ENCODE measurements at regions not wholly inside any gene's neighbourhood (a gene's known extent, or its start where the extent isn't known, plus 50 kb on each side); places are given as distances from the start of the nearest gene placed in this dataset.
"Not testable (repeated sequence)": the region's sequence is repeated elsewhere in the genome, so short reads cannot be mapped to it uniquely, and the experiment has no call there.

DNA sequence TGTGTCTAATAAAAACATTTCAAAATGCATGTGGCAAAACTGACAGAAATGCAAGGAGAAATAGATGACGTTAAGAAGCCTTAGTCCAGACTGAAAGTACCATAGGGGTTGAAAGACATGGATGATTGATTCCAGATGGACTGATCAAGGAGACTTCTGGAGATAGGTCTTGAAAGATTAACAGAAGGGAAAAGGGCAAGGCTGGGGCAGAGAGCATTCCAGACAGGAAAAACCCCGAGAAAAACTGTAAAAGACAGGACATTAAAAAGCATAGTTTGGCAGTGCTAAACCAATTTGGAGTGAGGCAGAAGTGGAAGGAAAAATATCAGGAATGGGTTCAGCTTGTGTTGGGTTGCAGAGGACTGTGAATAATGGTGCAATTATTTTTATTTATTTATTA, 375.2 kb upstream of the SGO1 start:
- Histone ChIP-seq H3K4ac (ENCODE audit: low read depth, low read length) (no peak overlapping the region), H2BK120ac (ENCODE audit: low read depth, low read length, poor library complexity, severe bottlenecking) (no peak overlapping the region), H4K20me1 (ENCODE audit: control insufficient read depth, insufficient read depth, insufficient read length) (no peaks in the 10 kb centered on the region), H3K23me2 (ENCODE audit: insufficient read length, low read depth, low read length, poor library complexity, severe bottlenecking) (no peaks in the 10 kb centered on the region), H2BK12ac (ENCODE audit: insufficient read length, low read depth, low read length) (no peak overlapping the region), H2BK15ac (ENCODE audit: low read depth, low read length) (no peak overlapping the region), H3K9me3 (ENCODE audit: control insufficient read depth, low read depth, low read length) (no peaks in the 10 kb centered on the region), H4K91ac (ENCODE audit: insufficient read length, low read depth, low read length) (no peak overlapping the region), H3K79me1 (ENCODE audit: insufficient read depth, low read depth, low read length, poor library complexity, severe bottlenecking) (no peaks in the 10 kb centered on the region), H3K14ac (ENCODE audit: insufficient read depth, low read length) (no peak overlapping the region), H4K8ac (replicated peaks; ENCODE audit: insufficient read length, low read depth, low read length) (no peak overlapping the region), H3K18ac (ENCODE audit: insufficient read length, low read depth, low read length) (no peak overlapping the region), H2AK5ac (ENCODE audit: insufficient read length, low read length) (no peak overlapping the region), H2AFZ (ENCODE audit: low read length) (no peak overlapping the region), H3K4me1 (ENCODE audit: insufficient read depth, low read length) (no peaks in the 10 kb centered on the region), H3T11ph (ENCODE audit: low read length) (no peak overlapping the region), H3K56ac (ENCODE audit: insufficient read length, low read depth, low read length) (no peak overlapping the region), H2BK20ac (ENCODE audit: low read depth, low read length, poor library complexity, severe bottlenecking) (no peak overlapping the region), H3K4me2 (ENCODE audit: insufficient read depth, insufficient read length, low read length) (no peak overlapping the region), H3K23ac (ENCODE audit: insufficient read length, low read depth, low read length) (no peak overlapping the region), H3K79me2 (ENCODE audit: insufficient read depth, low read length) (no peaks in the 10 kb centered on the region), H4K5ac (ENCODE audit: insufficient read length, low read depth, low read length) (no peak overlapping the region), H3K27me3 (ENCODE audit: insufficient read depth, low read length) (no peaks in the 10 kb centered on the region), H3K27ac (ENCODE audit: insufficient read length, low read depth, low read length) (no peak overlapping the region), H2BK5ac (ENCODE audit: insufficient read length, low read length) (no peak overlapping the region), H3K9ac (ENCODE audit: extremely low read depth, insufficient read length, low read length) (no peak overlapping the region)
- 0 out of 7 replicates have a peak overlapping the region, but pooled peaks of 1 of the 3 experiments have one; percentile 42 for H3K27ac Mint-ChIP-seq
- no peaks in the 10 kb centered on the region for H3K36me3 Mint-ChIP-seq (ENCODE audit: insufficient read depth in 1 of 3, low read depth in 3 of 3)
- no CpG with 5 or more reads among the region's 2 CpGs for WGBS (ENCODE audit: extremely low coverage, insufficient read length, low lambda C conversion rate)
- no peak for DNase-seq
- no peaks in the 10 kb centered on the region for H3K4me1 Mint-ChIP-seq
- no peaks in the 10 kb centered on the region for H3K9me3 Mint-ChIP-seq
- no peaks in the 10 kb centered on the region for H3K27me3 Mint-ChIP-seq (ENCODE audit: low read depth)
- TF ChIP-seq, protein P1, sequence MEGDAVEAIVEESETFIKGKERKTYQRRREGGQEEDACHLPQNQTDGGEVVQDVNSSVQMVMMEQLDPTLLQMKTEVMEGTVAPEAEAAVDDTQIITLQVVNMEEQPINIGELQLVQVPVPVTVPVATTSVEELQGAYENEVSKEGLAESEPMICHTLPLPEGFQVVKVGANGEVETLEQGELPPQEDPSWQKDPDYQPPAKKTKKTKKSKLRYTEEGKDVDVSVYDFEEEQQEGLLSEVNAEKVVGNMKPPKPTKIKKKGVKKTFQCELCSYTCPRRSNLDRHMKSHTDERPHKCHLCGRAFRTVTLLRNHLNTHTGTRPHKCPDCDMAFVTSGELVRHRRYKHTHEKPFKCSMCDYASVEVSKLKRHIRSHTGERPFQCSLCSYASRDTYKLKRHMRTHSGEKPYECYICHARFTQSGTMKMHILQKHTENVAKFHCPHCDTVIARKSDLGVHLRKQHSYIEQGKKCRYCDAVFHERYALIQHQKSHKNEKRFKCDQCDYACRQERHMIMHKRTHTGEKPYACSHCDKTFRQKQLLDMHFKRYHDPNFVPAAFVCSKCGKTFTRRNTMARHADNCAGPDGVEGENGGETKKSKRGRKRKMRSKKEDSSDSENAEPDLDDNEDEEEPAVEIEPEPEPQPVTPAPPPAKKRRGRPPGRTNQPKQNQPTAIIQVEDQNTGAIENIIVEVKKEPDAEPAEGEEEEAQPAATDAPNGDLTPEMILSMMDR (conservative IDR thresholded peaks at IDR 0.05): no peak
- H3K4me3 Mint-ChIP-seq: no peak overlapping the region

DNA sequence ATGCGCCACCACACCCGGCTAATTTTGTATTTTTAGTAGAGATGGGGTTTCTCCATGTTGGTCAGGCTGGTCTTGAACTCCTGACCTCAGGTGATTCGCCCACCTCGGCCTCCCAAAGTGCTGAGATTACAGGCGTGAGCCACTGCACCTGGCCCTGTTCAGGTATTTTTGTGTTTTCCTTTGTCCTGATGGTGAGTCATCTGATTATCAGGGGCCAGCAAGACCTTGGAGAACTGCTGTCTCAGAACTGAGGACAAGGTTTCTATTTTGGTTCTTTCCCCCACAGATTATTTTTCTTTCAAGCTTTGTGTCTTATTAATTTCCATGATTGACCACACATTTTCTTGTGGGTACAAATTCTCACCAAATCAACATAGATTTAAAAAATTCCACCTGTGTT, 374.4 kb upstream of the SGO1 start:
- H3K36me3 Mint-ChIP-seq (ENCODE audit: insufficient read depth in 1 of 3, low read depth in 3 of 3); H4K5ac ChIP-seq (ENCODE audit: insufficient read length, low read depth, low read length); H2BK120ac ChIP-seq (ENCODE audit: low read depth, low read length, poor library complexity, severe bottlenecking); H3K23ac ChIP-seq (ENCODE audit: insufficient read length, low read depth, low read length); H4K8ac ChIP-seq (replicated peaks; ENCODE audit: insufficient read length, low read depth, low read length); H4K20me1 ChIP-seq (ENCODE audit: control insufficient read depth, insufficient read depth, insufficient read length); H2AFZ ChIP-seq (ENCODE audit: low read length); H4K91ac ChIP-seq (ENCODE audit: insufficient read length, low read depth, low read length); H3K27me3 Mint-ChIP-seq (ENCODE audit: low read depth); H3K27ac Mint-ChIP-seq; H2BK20ac ChIP-seq (ENCODE audit: low read depth, low read length, poor library complexity, severe bottlenecking); H2BK15ac ChIP-seq (ENCODE audit: low read depth, low read length); H3K27ac ChIP-seq (ENCODE audit: insufficient read length, low read depth, low read length); H2BK12ac ChIP-seq (ENCODE audit: insufficient read length, low read depth, low read length); H3K4me2 ChIP-seq (ENCODE audit: insufficient read depth, insufficient read length, low read length); H3K23me2 ChIP-seq (ENCODE audit: insufficient read length, low read depth, low read length, poor library complexity, severe bottlenecking); H3K4ac ChIP-seq (ENCODE audit: low read depth, low read length); H3K4me1 ChIP-seq (ENCODE audit: insufficient read depth, low read length); H3K56ac ChIP-seq (ENCODE audit: insufficient read length, low read depth, low read length); H3K4me1 Mint-ChIP-seq; H3K4me3 Mint-ChIP-seq; H2AK5ac ChIP-seq (ENCODE audit: insufficient read length, low read length); DNase-seq; H3K9me3 Mint-ChIP-seq; H3K9ac ChIP-seq (ENCODE audit: extremely low read depth, insufficient read length, low read length); H3T11ph ChIP-seq (ENCODE audit: low read length); H3K79me1 ChIP-seq (ENCODE audit: insufficient read depth, low read depth, low read length, poor library complexity, severe bottlenecking); H3K27me3 ChIP-seq (ENCODE audit: insufficient read depth, low read length); H3K79me2 ChIP-seq (ENCODE audit: insufficient read depth, low read length); H2BK5ac ChIP-seq (ENCODE audit: insufficient read length, low read length); H3K18ac ChIP-seq (ENCODE audit: insufficient read length, low read depth, low read length); H3K9me3 ChIP-seq (ENCODE audit: control insufficient read depth, low read depth, low read length); H3K14ac ChIP-seq (ENCODE audit: insufficient read depth, low read length): not testable (repeated sequence)
- no CpG with 5 or more reads among the region's 5 CpGs for WGBS (ENCODE audit: extremely low coverage, insufficient read length, low lambda C conversion rate)

Data from H9 (cell line).